H1 (cell line): ENCODE measurements at regions not wholly inside any gene's neighbourhood (a gene's known extent, or its start where the extent isn't known, plus 50 kb on each side); places are given as distances from the start of the nearest gene placed in this dataset.

Experiments
- CTCF ChIA-PET: fragments of 300-600 bp; sonication (Branson Sonifier 250); formaldehyde crosslinking; loops from one replicate; lab custom pipeline; 2021; ENCODE audit not compliant: partially characterized antibody; lab: Charles Lee
- POLR2A ChIA-PET: fragments of 300-600 bp; sonication (Branson Sonifier 250); formaldehyde crosslinking; loops from one replicate; lab custom pipeline; 2021; ENCODE audit warnings: inconsistent platforms; ENCODE audit not compliant: partially characterized antibody; lab: Charles Lee
- DNase-seq, 2 experiments: peaks; one replicate each; pipeline versions ENCODE4 v3.0.0 to v3.0.0-alpha.2; 2010 to 2022; ENCODE audit warnings: low spot score in 2 of 2, low read depth in 1 of 2, mixed read lengths in 1 of 2
- FAIRE-seq: peaks from 2 replicates; lab custom pipeline; 2011; peaks lifted over from hg19 to GRCh38; lab: Jason Lieb, UNC
- H2AFZ ChIP-seq: 2 replicates; pipeline ENCODE4 v1.8.1; 2012; ENCODE audit warnings: low read length, inconsistent platforms
- H2AK5ac ChIP-seq: 2 replicates; pipeline ENCODE4 v1.6.1; 2013; ENCODE audit warnings: low read depth, low read length
- H2BK120ac ChIP-seq: replicated peaks from 2 replicates; pipeline ENCODE3; 2013; ENCODE audit warnings: low read depth, low read length, inconsistent platforms
- H2BK12ac ChIP-seq: 2 replicates; pipeline ENCODE4 v1.6.1; 2013; ENCODE audit warnings: low read depth, low read length
- H2BK15ac ChIP-seq: 2 replicates; pipeline ENCODE4 v1.6.1; 2013; ENCODE audit warnings: low read length
- H2BK20ac ChIP-seq: 2 replicates; pipeline ENCODE4 v1.6.1; 2013; ENCODE audit warnings: low read length
- H2BK5ac ChIP-seq: 2 replicates; pipeline ENCODE4 v1.6.1; 2013; ENCODE audit warnings: low read depth, low read length
- H3K14ac ChIP-seq: 2 replicates; pipeline ENCODE4 v1.6.1; 2013; ENCODE audit warnings: inconsistent platforms; ENCODE audit not compliant: insufficient read length
- H3K18ac ChIP-seq: 2 replicates; pipeline ENCODE4 v1.6.1; 2013; ENCODE audit warnings: low read length; ENCODE audit errors: extremely low read depth
- H3K23ac ChIP-seq: 2 replicates; pipeline ENCODE4 v1.6.1; 2013; ENCODE audit warnings: inconsistent platforms; ENCODE audit not compliant: insufficient read length
- H3K23me2 ChIP-seq: 2 replicates; pipeline ENCODE4 v1.6.1; 2013; ENCODE audit warnings: low read depth, low read length
- H3K27ac ChIP-seq: 2 replicates; pipeline ENCODE4 v1.6.1; 2011; ENCODE audit warnings: low read depth, low read length, inconsistent platforms
- H3K27me3 ChIP-seq, 4 experiments: replicated peaks in 1 of 4; 1 replicate in 1 of 4; 2 replicates in 3 of 4; pipeline versions ENCODE4 v1.6.1 to v1.8.1; 2011 to 2013; ENCODE audit warnings: low read length in 3 of 4, mild to moderate bottlenecking in 3 of 4, inconsistent platforms in 2 of 4, mixed read lengths in 2 of 4, moderate library complexity in 1 of 4; ENCODE audit not compliant: control insufficient read depth in 3 of 4, insufficient read depth in 3 of 4; ENCODE audit errors: extremely low read depth in 1 of 4
- H3K36me3 ChIP-seq, 4 experiments: 2 replicates each; pipeline versions ENCODE4 v1.6.1 to v1.8.1; 2011 to 2013; ENCODE audit warnings: mild to moderate bottlenecking in 4 of 4, low read length in 3 of 4, moderate library complexity in 2 of 4, control low read depth in 1 of 4, inconsistent platforms in 1 of 4; ENCODE audit not compliant: insufficient read depth in 4 of 4, control insufficient read depth in 2 of 4
- H3K4ac ChIP-seq: replicated peaks from 2 replicates; pipeline ENCODE3; 2013; ENCODE audit warnings: low read length, low read depth, mixed read lengths, inconsistent platforms; ENCODE audit not compliant: insufficient read length
- H3K4me1 ChIP-seq, 4 experiments: replicated peaks in 1 of 4; 1 replicate in 1 of 4; 2 replicates in 3 of 4; pipeline versions ENCODE4 v1.6.1 to v1.8.1; 2011 to 2013; ENCODE audit warnings: low read length in 3 of 4, inconsistent platforms in 2 of 4, mixed read lengths in 1 of 4; ENCODE audit not compliant: insufficient read depth in 4 of 4, control insufficient read depth in 3 of 4
- H3K4me2 ChIP-seq, 2 experiments: 2 replicates each; pipeline versions ENCODE4 v1.6.1 to v1.8.1; 2011 to 2013; ENCODE audit warnings: low read depth in 2 of 2, low read length in 2 of 2, control low read depth in 1 of 2, inconsistent platforms in 1 of 2, mild to moderate bottlenecking in 1 of 2; ENCODE audit not compliant: insufficient read depth in 1 of 2
- H3K4me3 ChIP-seq, 4 experiments: fragments of 200-600, 300-600 bp in 1 of 4; sonication (generic), shearing (Covaris generic), sonication (Bioruptor Twin) in 1 of 4; 2 replicates each; pipeline versions ENCODE4 v1.5.1 to v1.8.1; 2011 to 2016; ENCODE audit warnings: low read length in 4 of 4, low read depth in 3 of 4, control low read depth in 2 of 4, inconsistent platforms in 2 of 4, mild to moderate bottlenecking in 2 of 4, mixed read lengths in 1 of 4, moderate library complexity in 1 of 4; ENCODE audit not compliant: insufficient read depth in 2 of 4; ENCODE audit errors: extremely low read depth in 1 of 4
- H3K56ac ChIP-seq: replicated peaks from 2 replicates; pipeline ENCODE3; 2013; ENCODE audit warnings: low read depth, mild to moderate bottlenecking, mixed read lengths, low read length, inconsistent platforms; ENCODE audit not compliant: insufficient read length
- H3K79me1 ChIP-seq: 2 replicates; pipeline ENCODE4 v1.6.1; 2013; ENCODE audit warnings: low read depth, low read length, control low read depth
- H3K79me2 ChIP-seq, 2 experiments: 2 replicates each; pipeline versions ENCODE4 v1.6.1 to v1.8.1; 2012 to 2013; ENCODE audit warnings: low read length in 2 of 2, mild to moderate bottlenecking in 2 of 2, inconsistent platforms in 1 of 2; ENCODE audit not compliant: insufficient read depth in 2 of 2, control insufficient read depth in 1 of 2
- H3K9ac ChIP-seq, 4 experiments: replicated peaks in 1 of 4; 1 replicate in 1 of 4; 2 replicates in 3 of 4; pipeline versions ENCODE4 v1.6.1 to v1.8.1; 2011 to 2013; ENCODE audit warnings: low read depth in 3 of 4, low read length in 3 of 4, control low read depth in 2 of 4, mild to moderate bottlenecking in 2 of 4, moderate library complexity in 2 of 4, inconsistent platforms in 1 of 4; ENCODE audit errors: extremely low read depth in 1 of 4
- H3K9me3 ChIP-seq, 2 experiments: 2 replicates each; pipeline versions ENCODE4 v1.6.1 to v1.8.1; 2012 to 2013; ENCODE audit warnings: mild to moderate bottlenecking in 2 of 2, moderate library complexity in 2 of 2, control low read depth in 1 of 2, inconsistent platforms in 1 of 2, low read depth in 1 of 2, low read length in 1 of 2, mixed read lengths in 1 of 2; ENCODE audit not compliant: insufficient read depth in 2 of 2
- H4K20me1 ChIP-seq, 2 experiments: replicated peaks in 1 of 2; 2 replicates each; pipeline versions ENCODE3 to v1.8.1; 2011 to 2013; ENCODE audit warnings: inconsistent platforms in 2 of 2, low read length in 2 of 2, mild to moderate bottlenecking in 1 of 2; ENCODE audit not compliant: insufficient read depth in 2 of 2, control insufficient read depth in 1 of 2
- H4K5ac ChIP-seq: 2 replicates; pipeline ENCODE4 v1.6.1; 2013; ENCODE audit warnings: low read length, low read depth, mixed read lengths, inconsistent platforms; ENCODE audit not compliant: insufficient read length
- H4K8ac ChIP-seq: 2 replicates; pipeline ENCODE4 v1.8.0; 2013; ENCODE audit warnings: mild to moderate bottlenecking, moderate library complexity, low read length, inconsistent platforms; ENCODE audit not compliant: insufficient read depth; ENCODE audit errors: extremely low read depth
- H4K91ac ChIP-seq: replicated peaks from 2 replicates; pipeline ENCODE3; 2013; ENCODE audit warnings: low read length, mixed read lengths, inconsistent platforms; ENCODE audit not compliant: insufficient read length
- BCL11A ChIP-seq, 2 experiments: IDR thresholded peaks; one replicate each; pipeline ENCODE4 v1.6.1; 2011; ENCODE audit warnings: low read depth in 2 of 2, low read length in 2 of 2, mild to moderate bottlenecking in 2 of 2
- CHD1 ChIP-seq: IDR thresholded peaks from 2 replicates; pipeline ENCODE4 v1.6.1; 2012; ENCODE audit warnings: low read depth, low read length, improper control_type of control experiment
- FOSL1 ChIP-seq: IDR thresholded peaks from 2 replicates; pipeline ENCODE4 v1.6.1; 2011; ENCODE audit warnings: mild to moderate bottlenecking, low read depth, low read length, moderate library complexity; ENCODE audit not compliant: insufficient read depth
- GABPA ChIP-seq: IDR thresholded peaks from 2 replicates; pipeline ENCODE4 v1.6.1; 2011; ENCODE audit warnings: mild to moderate bottlenecking, low read length, moderate library complexity, borderline replicate concordance; ENCODE audit not compliant: insufficient read depth
- KDM1A ChIP-seq: fragments of 200-600, 300-600 bp; sonication (generic); IDR thresholded peaks from 2 replicates; pipeline ENCODE4 v1.7.1; 2016; ENCODE audit warnings: mild to moderate bottlenecking, low read length, borderline replicate concordance
- KDM5A ChIP-seq: fragments of 200-600 bp; IDR thresholded peaks from 2 replicates; pipeline ENCODE4 v1.7.1; 2012; ENCODE audit warnings: mild to moderate bottlenecking, low read length, inconsistent platforms, mixed read lengths
- RFX5 ChIP-seq: IDR thresholded peaks from 2 replicates; pipeline ENCODE4 v1.6.1; 2011; ENCODE audit warnings: low read depth, low read length, improper control_type of control experiment, borderline replicate concordance
- RXRA ChIP-seq: IDR thresholded peaks from 2 replicates; pipeline ENCODE4 v1.6.1; 2011; ENCODE audit warnings: low read depth, mild to moderate bottlenecking, low read length, moderate library complexity; ENCODE audit not compliant: insufficient read depth
- SAP30 ChIP-seq: fragments of 300-600 bp; sonication (generic); IDR thresholded peaks from 2 replicates; pipeline ENCODE4 v1.7.1; 2012; ENCODE audit warnings: low read length, moderate library complexity, mild to moderate bottlenecking, inconsistent platforms; ENCODE audit not compliant: insufficient read depth, insufficient replicate concordance
- SIRT6 ChIP-seq: IDR thresholded peaks from one replicate; pipeline ENCODE4 v1.7.1; 2012; ENCODE audit warnings: low read length, inconsistent platforms
- SP4 ChIP-seq: IDR thresholded peaks from 2 replicates; pipeline ENCODE4 v1.6.1; 2012; ENCODE audit warnings: low read length, inconsistent platforms
- TAF1 ChIP-seq: IDR thresholded peaks from 2 replicates; pipeline ENCODE4 v1.6.1; 2011; ENCODE audit warnings: mild to moderate bottlenecking, low read depth, low read length
- TAF7 ChIP-seq: optimal IDR thresholded peaks from 2 replicates; pipeline ENCODE3; 2011; ENCODE audit warnings: low read depth, mild to moderate bottlenecking, inconsistent platforms, low read length, moderate library complexity, borderline replicate concordance
- TBP ChIP-seq: IDR thresholded peaks from 2 replicates; pipeline ENCODE4 v1.6.1; 2011; ENCODE audit warnings: low read depth, low read length, improper control_type of control experiment
- TEAD4 ChIP-seq: IDR thresholded peaks from 2 replicates; pipeline ENCODE4 v1.6.1; 2012; ENCODE audit warnings: low read depth, low read length, inconsistent platforms, mixed read lengths
- WGBS, 2 experiments: shearing (Covaris generic) in 1 of 2; methylation state at CpG; one replicate each; pipeline versions ENCODE4 v1.1.6 to v1.1.7; 2013 to 2015; ENCODE audit warnings: low lambda C conversion rate in 2 of 2, mixed read lengths in 2 of 2, inconsistent platforms in 1 of 2, low coverage in 1 of 2, missing lambda C conversion rate in 1 of 2; ENCODE audit not compliant: insufficient replicate concordance in 2 of 2, insufficient coverage in 1 of 2, insufficient read length in 1 of 2; ENCODE audit errors: extremely low coverage in 1 of 2, missing lambda C conversion rate in 1 of 2; 5-methylcytosine and 5-hydroxymethylcytosine counted together
- TF ChIP-seq, protein P1 (sequence below): IDR thresholded peaks from 2 replicates; pipeline ENCODE4 v1.6.1; 2012; ENCODE audit warnings: inconsistent platforms

DNA sequence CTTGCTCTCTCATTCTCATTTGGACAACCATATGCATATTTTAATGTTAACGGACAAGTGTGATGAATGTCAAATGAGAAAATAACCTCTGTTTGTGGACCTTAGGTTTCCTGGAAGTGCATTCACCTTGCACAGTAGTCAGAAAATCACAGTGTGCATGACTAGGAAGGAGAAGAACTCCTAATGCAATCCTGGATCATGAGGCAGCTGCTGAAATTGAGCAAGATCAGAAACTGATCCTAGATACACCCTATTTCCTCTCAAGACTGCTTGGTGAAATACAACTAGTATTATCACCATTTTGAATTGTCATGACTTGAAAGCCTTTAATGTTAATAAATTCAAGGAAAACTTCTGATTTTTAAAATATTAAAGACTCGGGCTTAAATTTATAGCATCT, 1148.9 kb downstream of the STIM2 start:
- H2AFZ ChIP-seq: no peak overlapping the region; the same call in 1 of the 2 replicates
- CTCF ChIA-PET: interaction anchor here (0.6 kb wide), 1 partner anchor 1630 kb away, joined by 4 read pairs; no protein-coding TSS in a partner anchor
- TF ChIP-seq TAF1: no peak
- no peak for TF ChIP-seq FOSL1
- TF ChIP-seq KDM5A: no peak
- TF ChIP-seq SAP30: no peak
- TF ChIP-seq KDM1A: no peak
- no peak for TF ChIP-seq SP4
- TF ChIP-seq RXRA: no peak
- TF ChIP-seq TBP: no peak
- no peak for TF ChIP-seq SIRT6
- no peak for TF ChIP-seq RFX5
- TF ChIP-seq, protein P1, sequence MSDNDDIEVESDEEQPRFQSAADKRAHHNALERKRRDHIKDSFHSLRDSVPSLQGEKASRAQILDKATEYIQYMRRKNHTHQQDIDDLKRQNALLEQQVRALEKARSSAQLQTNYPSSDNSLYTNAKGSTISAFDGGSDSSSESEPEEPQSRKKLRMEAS: no peak
- TF ChIP-seq GABPA: no peak
- TF ChIP-seq BCL11A (IDR thresholded peaks at IDR 0.05; ENCODE audit: low read depth in 2 of 2, low read length in 2 of 2): no peak
- TF ChIP-seq CHD1: no peak
- no peak for TF ChIP-seq TEAD4
- no peak for TF ChIP-seq TAF7

More for the DNA sequence above, 1148.9 kb downstream of the STIM2 start:
- no peak overlapping the region for H2BK15ac ChIP-seq
- H3K56ac ChIP-seq: no peak overlapping the region
- H3K4me2 ChIP-seq: no peak overlapping the region
- no peak overlapping the region for H3K4ac ChIP-seq
- DNase-seq (no peak), FAIRE-seq (no peak)
- peaks cover 6 to 12% of the 10 kb centered on the region in 2 experiments for H3K9me3 ChIP-seq
- no peak overlapping the region for H2BK5ac ChIP-seq
- H4K91ac ChIP-seq: no peak overlapping the region
- no peak overlapping the region for H2BK20ac ChIP-seq
- no peak overlapping the region for H3K4me3 ChIP-seq
- H3K27me3 ChIP-seq: no peaks in the 10 kb centered on the region
- no peaks in the 10 kb centered on the region for H3K23me2 ChIP-seq
- no peak overlapping the region for H2BK12ac ChIP-seq
- H3K14ac ChIP-seq: no peak overlapping the region
- no peaks in the 10 kb centered on the region for H3K36me3 ChIP-seq
- POLR2A ChIA-PET: no interaction called here
- H3K79me1 ChIP-seq: no peaks in the 10 kb centered on the region
- no peaks in the 10 kb centered on the region for H3K79me2 ChIP-seq
- no peak overlapping the region for H3K27ac ChIP-seq
- WGBS, 2 experiments: 92% methylated on average over 2 of the region's 2 CpGs; no CpG with 5 or more reads in 1 of the 2 experiments
- no peak overlapping the region for H4K8ac ChIP-seq
- no peaks in the 10 kb centered on the region for H4K20me1 ChIP-seq
- H3K23ac ChIP-seq: no peak overlapping the region
- H3K9ac ChIP-seq: no peak overlapping the region
- no peak overlapping the region for H3K18ac ChIP-seq
- no peak overlapping the region for H2BK120ac ChIP-seq
- H3K4me1 ChIP-seq: no peaks in the 10 kb centered on the region; a peak in 1 of 7 replicates
- H4K5ac ChIP-seq: no peak overlapping the region
- no peak overlapping the region for H2AK5ac ChIP-seq
